BJ (cell line): ENCODE measurements at regions not wholly inside any gene's neighbourhood (a gene's known extent, or its start where the extent isn't known, plus 50 kb on each side); places are given as distances from the start of the nearest gene placed in this dataset.

Experiments
- CTCF ChIA-PET: fragments of 350-600 bp; formaldehyde crosslinking; extraction: SDS; loops from one replicate; lab custom pipeline; 2021; ENCODE audit warnings: antibody characterized with exemption, inconsistent platforms; lab: Yijun Ruan, JAX
- POLR2A ChIA-PET: fragments of 300-600 bp; sonication (Branson Sonifier 250); formaldehyde crosslinking; extraction: SDS; loops from one replicate; lab custom pipeline; 2021; ENCODE audit warnings: antibody characterized with exemption; lab: Charles Lee
- DNase-seq: peaks from one replicate; pipeline ENCODE4 v3.0.0-alpha.2; 2011; ENCODE audit warnings: low read depth
- H3K27me3 ChIP-seq: 2 replicates; pipeline ENCODE4 v1.6.0; 2011; ENCODE audit warnings: low read length; ENCODE audit not compliant: control insufficient read depth, insufficient read depth
- H3K36me3 ChIP-seq: 2 replicates; pipeline ENCODE4 v1.5.1; 2011; ENCODE audit warnings: low read length; ENCODE audit not compliant: control insufficient read depth, insufficient read depth
- H3K4me3 ChIP-seq: 2 replicates; pipeline ENCODE4 v1.5.1; 2011; ENCODE audit warnings: low read depth, mild to moderate bottlenecking, control low read depth, low read length
- CTCF ChIP-seq: IDR thresholded peaks from 2 replicates; pipeline ENCODE4 v1.5.1; 2011; ENCODE audit warnings: low read depth, mild to moderate bottlenecking, control low read depth, inconsistent platforms, low read length, moderate library complexity; ENCODE audit not compliant: insufficient read depth

GRCh38 chr7:81514546-81514945 is 255.3 kb downstream of the HGF start:
- Histone ChIP-seq H3K36me3 (no peaks in the 10 kb centered on the region), H3K27me3 (no peaks in the 10 kb centered on the region), H3K4me3 (no peak overlapping the region)
- no peak for TF ChIP-seq CTCF
- DNase-seq = peak; percentile 20
- POLR2A ChIA-PET = no interaction called here
- CTCF ChIA-PET = no interaction called here

- no peak overlapping the region for H3K4me3 ChIP-seq
- H3K27me3 ChIP-seq = no peaks in the 10 kb centered on the region
- ChIA-PET CTCF (interaction anchor here (0.9 to 1.0 kb wide), 2 partner anchors 9 to 10 kb away, joined by 3 to 6 read pairs; no protein-coding TSS in a partner anchor), POLR2A (no interaction called here)
- no peak for TF ChIP-seq CTCF
- H3K36me3 ChIP-seq = no peaks in the 10 kb centered on the region
- no peak for DNase-seq
Measured at GRCh38 chr7:81510122-81510521, 259.7 kb downstream of the HGF start.

DNA sequence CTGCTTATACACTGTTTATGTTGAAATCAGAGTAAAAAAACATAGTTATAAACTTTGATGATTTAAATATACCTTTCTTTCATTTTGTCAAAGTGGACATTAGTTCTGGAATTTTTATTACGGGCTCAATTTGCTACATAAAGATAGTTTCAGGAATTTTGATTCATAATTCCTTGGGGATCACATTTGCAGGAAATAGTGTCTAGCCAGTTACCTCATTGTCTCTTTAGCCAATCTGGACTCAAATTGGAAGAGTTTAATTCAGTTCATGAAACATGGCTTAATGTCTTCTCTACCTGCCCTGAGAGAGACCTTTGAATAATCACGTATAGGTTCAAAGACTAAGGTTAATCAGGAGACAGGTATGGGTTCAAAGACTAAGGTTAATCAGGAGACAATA is 262.6 kb downstream of the HGF start:
- POLR2A ChIA-PET = no interaction called here
- Histone ChIP-seq H3K36me3 (no peaks in the 10 kb centered on the region), H3K4me3 (no peak overlapping the region), H3K27me3 (no peaks in the 10 kb centered on the region)
- no peak for DNase-seq
- no peak for TF ChIP-seq CTCF
- CTCF ChIA-PET = interaction anchor here (1.2 kb wide), 1 partner anchor 25 kb away, joined by 4 read pairs; no protein-coding TSS in a partner anchor

GRCh38 chr7:81506609-81507008 is 263.2 kb downstream of the HGF start:
- H3K27me3 ChIP-seq = no peaks in the 10 kb centered on the region
- no peak for TF ChIP-seq CTCF
- ChIA-PET POLR2A (no interaction called here), CTCF (interaction anchor here (0.6 to 1.2 kb wide), 2 partner anchors 24 to 93 kb away, joined by 3 to 4 read pairs; no protein-coding TSS in a partner anchor)
- no peaks in the 10 kb centered on the region for H3K36me3 ChIP-seq
- no peak overlapping the region for H3K4me3 ChIP-seq
- DNase-seq = no peak

DNA sequence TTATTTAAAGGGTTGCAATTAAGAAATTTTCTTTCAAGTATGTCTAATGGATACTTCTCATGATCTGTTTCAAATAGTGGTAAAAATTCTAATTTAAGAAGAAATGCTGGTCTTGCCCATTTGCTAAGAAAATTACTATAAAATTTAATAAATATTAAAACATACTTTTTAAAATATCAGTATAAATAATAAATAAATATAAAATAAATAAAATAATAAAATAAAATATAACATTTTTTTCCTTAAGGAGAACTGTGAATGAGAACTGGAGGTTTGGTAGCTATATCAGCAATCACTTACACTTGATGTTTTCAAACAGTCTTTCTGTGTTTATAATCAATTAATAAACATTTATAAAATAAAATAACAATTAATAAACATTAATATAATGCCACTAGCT is 266.1 kb downstream of the HGF start:
- no peak for TF ChIP-seq CTCF
- POLR2A ChIA-PET = interaction anchor here (0.7 kb wide), 1 partner anchor 10 kb away, joined by 3 read pairs; no protein-coding TSS in a partner anchor
- H3K36me3 ChIP-seq = no peaks in the 10 kb centered on the region
- CTCF ChIA-PET = interaction anchor here (0.7 to 1.2 kb wide), 3 partner anchors 210 to 734 kb away, joined by 3 read pairs; no protein-coding TSS in a partner anchor
- no peak overlapping the region for H3K4me3 ChIP-seq
- DNase-seq = no peak
- H3K27me3 ChIP-seq = no peaks in the 10 kb centered on the region
